PFSK-1 (cell line): ENCODE measurements at regions not wholly inside any gene's neighbourhood (a gene's known extent, or its start where the extent isn't known, plus 50 kb on each side); places are given as distances from the start of the nearest gene placed in this dataset.

Experiments
- FOXP2 ChIP-seq: optimal IDR thresholded peaks from 2 replicates; pipeline ENCODE3; 2011; ENCODE audit warnings: borderline replicate concordance, control low read depth, inconsistent platforms; ENCODE audit not compliant: insufficient read depth; ENCODE audit errors: extremely low read length, extremely low read depth
- POLR2AphosphoS5 ChIP-seq: IDR thresholded peaks from 2 replicates; pipeline ENCODE4 v1.6.1; 2012; ENCODE audit warnings: low read depth, mild to moderate bottlenecking, control low read depth, low read length, moderate library complexity
- SIN3A ChIP-seq: IDR thresholded peaks from 2 replicates; pipeline ENCODE4 v1.6.1; 2012; ENCODE audit warnings: mild to moderate bottlenecking, low read length, moderate library complexity, borderline replicate concordance; ENCODE audit not compliant: insufficient read depth
- TAF1 ChIP-seq: IDR thresholded peaks from 2 replicates; pipeline ENCODE4 v1.6.1; 2012; ENCODE audit warnings: low read length, control low read depth, borderline replicate concordance; ENCODE audit not compliant: insufficient read depth
- TF ChIP-seq, protein P1 (sequence below), 2 experiments: IDR thresholded peaks; 2 replicates each; pipeline versions ENCODE4 v1.6.1 to v1.8.0; 2011 to 2012; ENCODE audit warnings: low read depth in 2 of 2, low read length in 2 of 2, control low read depth in 1 of 2, inconsistent platforms in 1 of 2, mild to moderate bottlenecking in 1 of 2, moderate library complexity in 1 of 2; ENCODE audit not compliant: insufficient read depth in 1 of 2

DNA sequence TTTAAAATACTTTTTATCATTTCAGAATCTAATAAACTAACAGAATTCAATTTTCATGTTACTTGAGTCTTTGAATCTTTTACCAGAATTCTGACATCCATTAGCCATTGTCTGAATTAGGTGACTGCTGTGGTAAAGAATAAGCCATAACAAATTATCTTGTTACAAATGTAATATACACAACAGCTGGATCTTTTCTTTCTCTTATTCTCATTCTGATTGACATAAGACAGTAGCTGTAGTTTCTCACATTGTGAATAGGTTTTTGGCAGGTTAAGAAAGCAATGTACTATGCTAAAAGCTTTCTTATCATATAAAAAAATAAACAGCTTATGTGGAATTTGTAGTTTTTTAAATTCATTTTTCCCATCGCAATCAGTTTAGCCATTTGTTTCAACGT is 734.0 kb upstream of the PCDH9 start:
- TF ChIP-seq, protein P1, sequence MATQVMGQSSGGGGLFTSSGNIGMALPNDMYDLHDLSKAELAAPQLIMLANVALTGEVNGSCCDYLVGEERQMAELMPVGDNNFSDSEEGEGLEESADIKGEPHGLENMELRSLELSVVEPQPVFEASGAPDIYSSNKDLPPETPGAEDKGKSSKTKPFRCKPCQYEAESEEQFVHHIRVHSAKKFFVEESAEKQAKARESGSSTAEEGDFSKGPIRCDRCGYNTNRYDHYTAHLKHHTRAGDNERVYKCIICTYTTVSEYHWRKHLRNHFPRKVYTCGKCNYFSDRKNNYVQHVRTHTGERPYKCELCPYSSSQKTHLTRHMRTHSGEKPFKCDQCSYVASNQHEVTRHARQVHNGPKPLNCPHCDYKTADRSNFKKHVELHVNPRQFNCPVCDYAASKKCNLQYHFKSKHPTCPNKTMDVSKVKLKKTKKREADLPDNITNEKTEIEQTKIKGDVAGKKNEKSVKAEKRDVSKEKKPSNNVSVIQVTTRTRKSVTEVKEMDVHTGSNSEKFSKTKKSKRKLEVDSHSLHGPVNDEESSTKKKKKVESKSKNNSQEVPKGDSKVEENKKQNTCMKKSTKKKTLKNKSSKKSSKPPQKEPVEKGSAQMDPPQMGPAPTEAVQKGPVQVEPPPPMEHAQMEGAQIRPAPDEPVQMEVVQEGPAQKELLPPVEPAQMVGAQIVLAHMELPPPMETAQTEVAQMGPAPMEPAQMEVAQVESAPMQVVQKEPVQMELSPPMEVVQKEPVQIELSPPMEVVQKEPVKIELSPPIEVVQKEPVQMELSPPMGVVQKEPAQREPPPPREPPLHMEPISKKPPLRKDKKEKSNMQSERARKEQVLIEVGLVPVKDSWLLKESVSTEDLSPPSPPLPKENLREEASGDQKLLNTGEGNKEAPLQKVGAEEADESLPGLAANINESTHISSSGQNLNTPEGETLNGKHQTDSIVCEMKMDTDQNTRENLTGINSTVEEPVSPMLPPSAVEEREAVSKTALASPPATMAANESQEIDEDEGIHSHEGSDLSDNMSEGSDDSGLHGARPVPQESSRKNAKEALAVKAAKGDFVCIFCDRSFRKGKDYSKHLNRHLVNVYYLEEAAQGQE (IDR thresholded peaks at IDR 0.05; ENCODE audit: insufficient read depth in 1 of 2, low read depth in 2 of 2, low read length in 2 of 2) = no peak
- TF ChIP-seq POLR2AphosphoS5 = no peak
- no peak for TF ChIP-seq TAF1
- TF ChIP-seq SIN3A = no peak
- TF ChIP-seq FOXP2 = no peak
